Gastrocnemius medialis (tissue), 4 donors: ENCODE measurements at regions not wholly inside any gene's neighbourhood (a gene's known extent, or its start where the extent isn't known, plus 50 kb on each side); places are given as distances from the start of the nearest gene placed in this dataset.

ENCODE experiments used
- CTCF ChIP-seq, 5 experiments: fragments of 450-650 bp in 3 of 5; fragments of 200-600 bp in 2 of 5; sonication (generic) in 2 of 5; IDR thresholded peaks in 4 of 5; conservative IDR thresholded peaks in 1 of 5; 1 replicate in 4 of 5; 2 replicates in 1 of 5; pipeline ENCODE4 v1.5.1; 2016 to 2019; ENCODE audit warnings: antibody characterized with exemption in 5 of 5, mild to moderate bottlenecking in 3 of 5, moderate library complexity in 3 of 5
- POLR2A ChIP-seq, 2 donors: fragments of 450-650 bp; IDR thresholded peaks; one replicate each; pipeline ENCODE4 v1.6.1; 2017; ENCODE audit warnings: antibody characterized with exemption in 2 of 2, mild to moderate bottlenecking in 2 of 2, moderate library complexity in 2 of 2

- TF ChIP-seq CTCF (IDR thresholded peaks at IDR 0.05 in 4 of 5, conservative IDR thresholded peaks at IDR 0.05 in 1 of 5): no peak
- TF ChIP-seq POLR2A (IDR thresholded peaks at IDR 0.05): no peak
These were observed 87.7 kb upstream of the TMEM168 start for GRCh38 chr7:112877691-112878460.
